HG03521 (cell line): ENCODE measurements at regions not wholly inside any gene's neighbourhood (a gene's known extent, or its start where the extent isn't known, plus 50 kb on each side); places are given as distances from the start of the nearest gene placed in this dataset.
"Not testable (repeated sequence)": the region's sequence is repeated elsewhere in the genome, so short reads cannot be mapped to it uniquely, and the experiment has no call there.

Experiments
- ATAC-seq: cut with Tn5 transposase; IDR thresholded peaks from one replicate; pipeline ENCODE4 v1.9.1; 2021; ENCODE audit warnings: mild to moderate bottlenecking, moderate library complexity; ENCODE audit not compliant: unreplicated experiment

DNA sequence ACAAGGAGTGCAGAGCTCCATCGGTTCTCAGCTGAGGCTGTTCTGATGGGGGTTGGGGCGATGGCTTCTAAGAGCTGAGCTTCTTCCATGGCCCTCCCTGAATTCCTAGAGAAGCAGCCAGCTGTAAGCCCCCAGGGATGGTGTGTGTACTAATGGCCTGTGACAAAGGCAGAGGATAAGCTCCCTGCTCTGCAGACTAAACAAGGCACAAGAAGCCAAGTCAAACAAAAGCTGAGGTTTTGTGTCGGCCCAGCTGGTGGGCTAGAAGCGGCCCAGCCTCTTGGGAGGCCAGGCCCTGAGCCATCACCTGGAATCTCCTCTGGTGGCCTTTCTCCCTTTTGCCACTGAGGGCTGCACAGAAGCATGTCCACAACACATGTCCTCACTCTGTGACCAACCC lies 75.0 kb upstream of the XPA start:
- no peak for ATAC-seq

DNA sequence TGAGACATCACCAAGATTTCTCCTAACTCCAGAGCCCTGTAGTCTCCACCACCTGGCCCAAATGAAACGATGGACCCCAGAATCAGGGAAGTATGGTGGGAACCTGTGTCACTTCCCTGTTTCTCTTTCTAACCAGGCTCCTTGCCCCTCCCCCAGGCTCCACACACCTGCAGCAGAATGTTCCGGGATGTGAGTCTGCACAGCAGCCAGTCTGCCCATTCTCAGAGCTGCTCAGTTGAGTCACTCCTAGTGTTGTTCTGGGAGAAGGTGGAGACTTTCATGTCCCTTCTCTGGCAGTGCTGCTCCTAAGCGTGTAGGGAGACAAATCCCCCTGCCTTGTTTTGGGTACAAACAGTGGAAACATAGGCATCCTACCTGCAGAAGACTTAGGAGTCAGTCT lies 76.0 kb upstream of the XPA start:
- no peak for ATAC-seq

DNA sequence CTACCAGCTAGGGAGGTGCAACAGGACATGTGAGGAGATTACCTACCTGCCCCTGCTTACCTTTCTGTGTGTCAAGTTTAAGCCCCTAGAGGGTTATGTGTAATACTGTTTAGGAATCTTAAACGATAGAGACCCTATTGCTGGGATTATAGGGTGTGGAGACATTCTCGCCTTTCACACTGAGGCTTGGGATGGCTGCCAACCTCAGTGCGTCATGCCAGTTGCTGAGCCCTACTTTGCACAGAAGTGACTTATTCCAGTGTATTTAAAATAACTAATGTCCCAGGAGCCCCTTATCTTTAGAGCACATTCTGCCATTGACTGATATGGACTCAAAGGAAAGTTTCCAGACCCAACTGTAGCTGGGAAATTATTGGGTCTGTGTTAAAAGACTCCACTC lies 76.6 kb upstream of the XPA start:
- no peak for ATAC-seq

DNA sequence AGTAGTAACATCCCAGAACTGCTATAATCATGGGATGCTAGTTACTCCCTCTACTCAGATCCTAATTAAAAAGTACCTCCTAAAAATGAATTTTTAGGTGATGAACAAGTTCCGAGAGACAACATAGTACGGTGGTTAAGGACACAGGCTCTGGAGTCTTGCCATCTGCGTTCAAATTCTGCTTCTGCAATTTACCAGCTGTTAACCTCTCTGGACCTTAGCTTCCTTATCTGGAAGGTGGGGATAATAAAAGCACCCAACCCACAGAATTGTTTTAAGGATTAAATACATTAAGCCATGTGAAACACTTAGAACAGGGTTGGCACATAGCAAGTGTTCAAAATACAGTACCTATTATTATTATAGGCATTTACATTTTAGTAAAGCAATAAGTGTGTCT lies 77.5 kb upstream of the XPA start:
- ATAC-seq, result no peak

DNA sequence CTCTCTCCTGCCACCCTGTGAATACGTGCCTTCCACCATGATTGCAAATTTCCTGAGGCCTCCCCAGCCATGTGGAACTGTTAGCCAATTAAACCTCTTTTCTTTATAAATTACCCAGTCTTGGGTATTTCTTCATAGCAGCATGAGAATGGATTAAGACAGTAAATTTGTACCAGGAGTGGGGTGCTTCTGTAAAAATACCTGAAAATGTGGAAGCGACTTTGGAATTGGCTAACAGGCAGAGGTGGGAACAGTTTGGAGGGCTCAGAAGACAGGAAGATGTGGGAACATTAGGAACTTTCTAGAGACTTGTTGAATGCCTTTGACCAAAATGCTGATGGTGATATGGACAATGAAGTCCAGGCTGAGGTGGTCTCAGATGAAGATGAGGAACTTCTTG lies 74.3 kb upstream of the FOXE1 start:
- not testable (repeated sequence) for ATAC-seq

DNA sequence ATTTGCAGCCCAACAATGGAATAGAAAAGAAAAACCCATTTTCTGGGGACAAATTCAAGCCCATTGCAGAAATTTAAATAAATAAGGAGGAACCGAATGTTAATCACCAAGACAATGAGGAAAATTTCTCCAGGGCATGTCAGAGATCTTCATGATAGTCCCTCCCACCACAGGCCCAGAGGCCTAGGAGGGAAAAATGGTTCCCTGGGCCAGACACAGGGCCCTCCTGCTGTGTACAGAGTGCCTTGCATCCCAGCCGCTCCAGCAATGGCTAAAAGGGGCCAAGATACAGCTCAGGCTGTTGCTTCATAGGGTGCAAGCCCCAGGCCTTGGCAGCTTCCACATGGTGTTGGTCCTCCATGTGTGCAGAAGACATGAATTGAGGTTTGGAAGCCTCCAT lies 73.4 kb upstream of the FOXE1 start:
- no peak for ATAC-seq

DNA sequence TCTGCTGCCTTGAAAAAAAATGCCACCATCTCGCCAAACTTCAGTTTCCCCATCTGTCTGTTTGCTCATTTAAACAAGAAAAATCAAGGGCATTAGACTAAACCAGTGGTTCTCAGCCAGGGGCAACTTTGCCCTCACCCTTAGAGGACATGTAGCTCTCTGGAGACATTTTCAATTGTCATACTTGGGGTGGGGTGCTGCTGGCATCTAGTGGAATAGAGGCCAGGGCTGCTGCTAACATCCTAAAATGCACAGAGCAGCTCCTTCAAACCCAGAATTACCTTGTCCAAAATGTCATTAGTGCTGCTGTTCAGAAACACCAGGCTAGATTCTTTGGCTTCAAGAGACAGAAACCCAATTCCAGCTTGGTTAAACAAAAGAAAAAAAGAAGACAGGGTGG lies 71.1 kb upstream of the FOXE1 start:
- ATAC-seq, result no peak

DNA sequence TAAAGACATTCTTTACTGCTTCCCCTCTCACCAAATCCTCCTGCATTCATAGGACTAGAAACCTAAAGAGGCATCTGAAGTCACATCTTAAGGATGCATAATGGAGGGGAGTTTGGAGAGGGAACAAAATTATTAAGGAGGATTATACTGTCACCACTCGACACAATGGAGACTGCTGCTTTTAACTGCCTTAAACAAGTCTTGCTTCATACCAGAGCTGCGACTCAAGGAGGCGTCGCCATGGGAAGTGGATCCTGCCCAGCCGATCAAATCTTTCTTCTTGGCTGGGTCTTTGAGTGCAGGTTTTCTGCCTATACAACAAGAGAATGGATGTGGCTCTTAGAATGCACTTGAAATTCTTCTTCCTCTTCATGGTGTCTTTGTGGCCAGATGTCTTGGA lies 66.7 kb upstream of the FOXE1 start:
- ATAC-seq, result no peak

DNA sequence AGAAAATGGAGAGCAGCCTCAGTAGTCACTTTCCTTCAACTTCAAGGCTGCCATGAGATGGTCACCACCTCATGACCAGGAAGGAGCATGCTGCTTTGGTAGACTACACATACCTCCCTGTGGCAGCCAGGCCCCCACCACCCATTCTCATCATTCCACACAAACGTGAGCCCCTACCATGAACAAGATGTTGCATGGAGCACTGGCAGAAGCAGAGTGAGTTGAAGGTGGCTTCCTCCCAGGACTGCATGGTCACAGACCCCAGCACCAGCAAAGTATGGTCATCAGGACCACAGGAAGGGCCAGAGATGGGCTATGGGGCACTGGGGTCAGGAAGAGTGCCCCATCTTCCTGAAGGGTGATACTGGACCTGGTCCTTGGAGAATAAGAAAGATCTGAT lies 65.5 kb upstream of the FOXE1 start:
- ATAC-seq, result no peak

DNA sequence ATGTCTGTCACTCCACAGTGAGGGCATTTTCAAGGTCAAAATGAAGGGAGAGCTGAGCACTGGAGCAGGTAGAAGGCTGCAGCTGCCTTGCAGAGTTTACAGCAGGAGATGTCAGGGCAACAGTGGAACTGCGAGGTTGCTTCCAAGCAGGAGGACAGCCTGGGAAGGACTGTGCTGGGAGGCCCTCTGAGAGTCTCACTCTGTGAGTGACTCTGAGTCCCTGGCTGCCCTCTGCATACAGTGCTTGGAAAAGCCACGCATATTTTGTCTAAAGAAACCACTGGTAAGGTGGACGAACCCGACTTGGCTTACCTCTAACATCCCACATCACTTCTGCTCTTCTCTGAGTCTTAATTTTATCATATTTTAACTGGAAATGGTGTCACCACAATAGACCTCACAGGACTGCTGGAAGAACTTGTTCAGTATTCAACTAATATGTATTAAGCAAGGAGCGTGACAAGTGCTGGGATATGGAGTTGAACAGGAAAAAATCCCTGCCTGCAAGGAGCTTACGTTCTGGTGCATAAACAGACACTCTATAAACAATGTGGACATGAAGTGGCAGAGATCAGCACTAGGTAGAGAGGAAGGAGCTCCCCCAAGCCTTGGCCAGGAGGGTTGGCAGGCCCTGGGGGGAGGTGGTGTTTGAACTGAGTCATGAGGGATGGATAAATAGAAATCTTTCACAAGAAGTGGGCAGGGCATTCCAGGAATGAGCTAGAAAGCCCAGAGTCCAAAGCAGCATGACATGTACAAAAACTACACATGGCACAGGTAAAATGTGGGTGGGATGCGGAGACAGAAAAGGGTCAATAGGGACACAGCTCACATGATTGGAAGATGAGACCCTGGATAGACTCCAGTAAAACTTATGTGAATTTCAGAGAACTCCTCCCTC lies 64.0 kb upstream of the FOXE1 start:
- no peak for ATAC-seq

DNA sequence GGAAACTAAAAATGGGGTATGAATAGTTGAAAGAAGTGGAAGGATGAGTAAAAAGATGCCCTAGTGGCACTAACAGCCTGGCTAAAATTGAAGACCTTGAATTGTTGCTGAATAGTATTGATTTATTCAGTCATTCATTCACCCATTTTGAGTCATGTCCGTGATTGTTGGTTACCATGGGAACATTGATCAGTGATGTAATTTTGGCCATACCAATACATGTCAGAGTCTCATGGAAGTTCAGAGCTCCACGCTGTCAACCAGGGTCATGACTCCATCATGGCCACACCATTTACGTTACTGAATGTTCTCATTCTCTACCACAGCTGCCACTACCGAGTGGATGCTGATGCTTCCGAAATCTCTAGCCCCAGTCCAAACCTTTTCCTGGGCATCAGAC lies 62.5 kb upstream of the FOXE1 start:
- no peak for ATAC-seq

DNA sequence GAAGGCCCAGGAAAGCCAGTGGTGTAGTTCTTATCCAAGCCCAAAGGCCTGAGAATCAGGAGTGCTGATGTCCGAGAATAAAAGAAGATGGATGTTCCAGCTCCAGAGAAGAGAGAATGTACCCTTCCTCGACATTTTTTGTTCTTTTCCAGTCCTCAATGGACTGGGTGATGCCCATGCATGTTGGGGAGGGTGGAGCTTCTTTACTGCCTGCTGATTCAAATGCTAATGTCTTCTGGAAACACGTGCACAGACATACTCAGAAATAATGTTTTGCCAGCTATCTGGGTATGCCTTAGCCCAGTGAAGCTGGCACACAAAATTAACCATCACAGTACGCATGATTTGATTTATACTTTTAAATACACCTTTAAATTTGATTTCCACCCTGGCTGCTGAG lies 61.5 kb upstream of the FOXE1 start:
- no peak for ATAC-seq

DNA sequence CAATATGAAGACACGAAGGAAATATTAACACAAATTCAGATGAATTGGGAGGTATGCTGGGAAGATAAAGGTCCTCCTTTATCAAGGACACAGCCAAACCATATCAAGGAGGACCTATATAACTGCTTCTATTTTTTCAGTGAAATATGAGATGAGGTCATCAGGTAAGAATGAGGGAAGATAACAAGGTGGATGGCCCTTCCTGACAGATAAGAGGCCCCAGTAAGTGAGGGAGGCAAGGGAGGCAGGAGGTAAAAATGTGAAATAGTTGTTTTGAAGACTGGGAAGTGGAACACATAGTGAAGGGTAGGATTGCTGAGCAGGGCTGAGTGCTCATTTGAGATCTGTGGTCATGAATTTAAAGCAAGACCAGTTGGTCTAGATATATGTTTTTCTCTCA lies 60.0 kb upstream of the FOXE1 start:
- ATAC-seq, result no peak

DNA sequence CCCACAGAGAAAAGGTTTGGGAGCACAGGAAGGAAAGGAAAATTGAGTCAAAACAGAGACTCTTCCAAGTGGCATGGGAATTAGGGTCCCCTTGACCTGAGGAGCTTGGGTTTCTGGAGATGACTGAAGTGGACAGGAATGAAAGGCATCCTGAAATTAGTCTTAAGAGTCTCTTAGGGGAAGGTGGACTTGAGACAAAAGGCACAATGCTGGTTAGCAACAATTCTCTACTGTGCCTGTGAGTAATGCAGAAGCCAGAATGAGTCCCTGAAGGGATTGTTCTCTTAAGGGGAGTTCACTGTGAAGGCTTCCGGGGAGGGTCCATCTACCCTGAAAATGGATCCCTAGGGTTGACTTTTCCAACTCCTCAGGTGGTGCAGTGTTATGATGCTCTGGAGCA lies 58.4 kb upstream of the FOXE1 start:
- ATAC-seq, result no peak

DNA sequence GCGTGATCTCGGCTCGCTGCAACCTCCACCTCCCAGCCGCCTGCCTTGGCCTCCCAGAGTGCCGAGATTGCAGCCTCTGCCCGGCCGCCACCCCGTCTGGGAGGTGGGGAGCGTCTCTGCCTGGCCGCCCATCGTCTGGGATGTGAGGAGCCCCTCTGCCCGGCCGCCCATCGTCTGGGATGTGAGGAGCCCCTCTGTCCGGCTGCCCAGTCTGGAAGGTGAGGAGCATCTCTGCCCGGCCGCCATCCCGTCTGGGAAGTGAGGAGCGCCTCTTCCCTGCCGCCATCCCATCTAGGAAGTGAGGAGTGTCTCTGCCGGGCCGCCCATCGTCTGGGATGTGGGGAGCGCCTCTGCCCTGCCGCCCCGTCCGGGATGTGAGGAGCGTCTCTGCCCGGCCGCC lies 56.9 kb upstream of the FOXE1 start:
- ATAC-seq, result not testable (repeated sequence)

DNA sequence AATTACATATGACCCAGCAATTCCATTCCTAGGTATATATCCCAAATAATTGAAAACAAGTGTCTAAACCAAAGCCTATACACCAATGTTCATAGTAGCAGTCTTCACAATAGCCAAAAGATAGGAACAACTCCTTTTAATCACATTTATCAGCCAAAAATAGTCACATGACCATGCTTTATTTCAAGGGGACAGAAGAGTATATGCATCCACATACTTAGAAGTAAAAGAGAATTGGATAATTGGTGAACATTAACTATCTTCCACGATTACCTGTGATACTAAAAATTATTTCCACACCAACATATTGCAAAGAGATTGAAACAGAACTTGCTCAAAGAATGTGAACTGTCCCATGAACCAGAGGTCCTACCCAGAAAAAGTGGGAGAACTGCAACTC lies 51.8 kb upstream of the FOXE1 start:
- no peak for ATAC-seq

DNA sequence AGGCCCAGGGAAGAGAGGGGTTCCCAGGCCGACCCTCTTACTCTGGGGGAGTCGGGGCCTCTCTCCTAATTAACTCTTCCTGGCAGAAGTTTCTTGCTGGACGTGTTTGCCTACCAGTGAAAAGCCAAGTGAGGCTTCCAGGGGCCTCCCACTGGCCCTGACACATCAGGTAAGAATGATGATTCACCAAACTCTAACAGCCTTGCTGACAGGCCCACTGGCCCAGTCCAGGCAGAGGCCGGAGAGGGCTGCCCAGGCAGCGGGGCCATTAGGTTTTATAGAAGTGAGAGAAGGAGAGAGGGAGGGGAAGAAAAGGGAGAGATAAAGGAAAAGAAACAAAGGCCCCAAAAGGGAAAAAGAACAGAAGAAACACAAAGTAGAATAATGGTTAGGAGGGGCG lies 50.8 kb upstream of the FOXE1 start:
- no peak for ATAC-seq

DNA sequence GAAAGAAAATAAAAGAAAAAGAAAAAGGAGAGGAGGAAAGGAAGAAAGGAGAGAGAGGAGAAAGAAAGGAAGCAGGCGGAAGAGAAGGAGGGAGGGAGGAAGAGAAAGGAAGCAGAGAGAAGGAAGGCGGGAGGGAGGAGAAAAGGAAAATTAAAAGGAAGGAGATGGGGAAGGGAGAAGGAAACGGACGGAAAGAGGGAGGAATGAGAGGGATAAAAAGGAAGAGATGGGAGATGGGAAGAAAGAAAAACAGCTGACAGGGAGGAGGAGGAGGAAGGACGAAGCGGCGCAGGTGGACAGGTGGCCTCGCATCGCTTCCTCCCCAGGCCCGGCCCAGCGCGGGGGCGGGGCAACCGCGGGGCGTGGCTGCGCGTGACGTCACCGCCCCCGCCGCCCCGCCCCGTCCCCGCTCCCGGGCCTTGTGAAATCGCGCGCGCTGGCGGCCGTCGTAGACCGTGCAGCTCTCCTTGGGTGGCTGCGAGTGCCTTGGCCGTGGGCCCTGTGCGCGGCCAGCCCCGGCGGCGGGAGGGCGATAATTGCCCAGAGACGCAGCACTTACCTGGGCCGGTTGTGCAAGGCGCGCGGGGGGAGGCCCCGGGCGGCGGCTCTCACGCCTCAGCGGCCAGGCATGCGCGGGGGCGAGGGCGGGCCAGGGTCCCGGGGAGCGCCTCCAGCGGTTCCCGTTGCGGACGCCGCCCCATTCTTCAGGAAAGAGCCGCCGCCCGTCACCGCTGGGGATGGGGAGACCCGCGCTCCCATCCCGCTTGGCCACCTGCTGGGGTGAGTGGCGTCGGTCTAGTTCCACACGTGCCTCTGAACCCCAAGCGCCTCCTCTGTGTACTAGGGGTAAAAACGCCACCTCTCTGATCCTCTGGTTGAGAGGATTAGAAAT lies 49.6 kb upstream of the FOXE1 start:
- peak; percentile 92 for ATAC-seq
